KMS-11 (cell line): ENCODE measurements at regions not wholly inside any gene's neighbourhood (a gene's known extent, or its start where the extent isn't known, plus 50 kb on each side); places are given as distances from the start of the nearest gene placed in this dataset.

Experiments used
- H2AFZ ChIP-seq: fragments of 200-600 bp; sonication (generic); 2 replicates; pipeline ENCODE4 v1.6.1; 2016; ENCODE audit warnings: antibody characterized with exemption, mixed run types, low read depth
- H3K27ac ChIP-seq: fragments of 200-600 bp; sonication (generic); 2 replicates; pipeline ENCODE4 v1.6.1; 2016; ENCODE audit warnings: mild to moderate bottlenecking, mixed run types
- H3K27me3 ChIP-seq: fragments of 200-600 bp; sonication (generic); 2 replicates; pipeline ENCODE4 v1.6.1; 2017; ENCODE audit warnings: mild to moderate bottlenecking, low read depth, mixed run types, moderate library complexity; ENCODE audit not compliant: insufficient read depth
- H3K36me3 ChIP-seq: fragments of 200-600 bp; sonication (generic); 2 replicates; pipeline ENCODE4 v1.6.1; 2017; ENCODE audit warnings: mild to moderate bottlenecking, mixed run types; ENCODE audit not compliant: insufficient read depth
- H3K4me1 ChIP-seq: fragments of 200-600 bp; sonication (generic); 2 replicates; pipeline ENCODE4 v1.6.1; 2016; ENCODE audit warnings: mild to moderate bottlenecking, low read depth, mixed run types; ENCODE audit not compliant: poor library complexity, severe bottlenecking
- H3K4me2 ChIP-seq: fragments of 200-600 bp; sonication (generic); 2 replicates; pipeline ENCODE4 v1.7.0; 2016; ENCODE audit warnings: mild to moderate bottlenecking, mixed run types
- H3K4me3 ChIP-seq: fragments of 200-600 bp; sonication (generic); IDR thresholded peaks from 2 replicates; pipeline ENCODE4 v1.6.1; 2017; ENCODE audit warnings: low read depth, low read length, mixed read lengths; ENCODE audit not compliant: insufficient read depth
- H3K79me2 ChIP-seq: fragments of 200-600 bp; sonication (generic); 2 replicates; pipeline ENCODE4 v1.6.1; 2016; ENCODE audit warnings: low read depth, mixed run types; ENCODE audit not compliant: insufficient read depth
- H3K9ac ChIP-seq: fragments of 200-600 bp; sonication (generic); 2 replicates; pipeline ENCODE4 v1.6.1; 2016; ENCODE audit warnings: mild to moderate bottlenecking, mixed run types
- H4K20me1 ChIP-seq: fragments of 200-600 bp; sonication (generic); 2 replicates; pipeline ENCODE4 v1.6.1; 2016; ENCODE audit warnings: mild to moderate bottlenecking, mixed run types; ENCODE audit not compliant: insufficient read depth
- TF ChIP-seq, protein P1 (sequence below): fragments of 200-600 bp; sonication (generic); conservative IDR thresholded peaks from 2 replicates; pipeline ENCODE4 v1.6.1; 2017; ENCODE audit warnings: low read depth, mild to moderate bottlenecking, antibody characterized with exemption, low read length, moderate library complexity, mixed read lengths

DNA sequence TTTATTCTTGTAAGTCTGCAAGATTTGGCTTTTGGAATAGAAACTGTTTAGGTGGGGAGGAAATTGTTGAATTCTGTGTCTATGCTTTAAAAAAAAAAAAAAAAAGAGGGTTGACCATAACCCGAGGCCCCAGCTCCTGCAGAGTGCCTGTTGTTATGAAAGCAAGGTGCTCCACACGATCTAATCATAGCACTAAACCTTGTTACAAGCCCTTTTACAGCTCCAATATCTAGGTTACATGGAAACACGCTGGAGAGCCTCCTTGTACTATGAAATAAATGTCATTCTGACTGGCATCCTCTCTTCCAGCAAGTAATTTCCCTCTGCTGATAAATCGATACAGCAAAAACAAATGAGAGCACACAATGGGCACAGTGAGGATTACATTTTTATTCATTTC, 303.1 kb upstream of the SOX5 start:
- TF ChIP-seq, protein P1, sequence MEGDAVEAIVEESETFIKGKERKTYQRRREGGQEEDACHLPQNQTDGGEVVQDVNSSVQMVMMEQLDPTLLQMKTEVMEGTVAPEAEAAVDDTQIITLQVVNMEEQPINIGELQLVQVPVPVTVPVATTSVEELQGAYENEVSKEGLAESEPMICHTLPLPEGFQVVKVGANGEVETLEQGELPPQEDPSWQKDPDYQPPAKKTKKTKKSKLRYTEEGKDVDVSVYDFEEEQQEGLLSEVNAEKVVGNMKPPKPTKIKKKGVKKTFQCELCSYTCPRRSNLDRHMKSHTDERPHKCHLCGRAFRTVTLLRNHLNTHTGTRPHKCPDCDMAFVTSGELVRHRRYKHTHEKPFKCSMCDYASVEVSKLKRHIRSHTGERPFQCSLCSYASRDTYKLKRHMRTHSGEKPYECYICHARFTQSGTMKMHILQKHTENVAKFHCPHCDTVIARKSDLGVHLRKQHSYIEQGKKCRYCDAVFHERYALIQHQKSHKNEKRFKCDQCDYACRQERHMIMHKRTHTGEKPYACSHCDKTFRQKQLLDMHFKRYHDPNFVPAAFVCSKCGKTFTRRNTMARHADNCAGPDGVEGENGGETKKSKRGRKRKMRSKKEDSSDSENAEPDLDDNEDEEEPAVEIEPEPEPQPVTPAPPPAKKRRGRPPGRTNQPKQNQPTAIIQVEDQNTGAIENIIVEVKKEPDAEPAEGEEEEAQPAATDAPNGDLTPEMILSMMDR = no peak
- Histone ChIP-seq H3K79me2 (no peaks in the 10 kb centered on the region), H4K20me1 (no peaks in the 10 kb centered on the region), H3K9ac (no peak overlapping the region), H3K27ac (no peak overlapping the region), H3K36me3 (no peaks in the 10 kb centered on the region), H3K4me2 (no peak overlapping the region), H3K4me3 (no peak overlapping the region), H3K27me3 (no peaks in the 10 kb centered on the region), H2AFZ (no peak overlapping the region), H3K4me1 (no peaks in the 10 kb centered on the region)

DNA sequence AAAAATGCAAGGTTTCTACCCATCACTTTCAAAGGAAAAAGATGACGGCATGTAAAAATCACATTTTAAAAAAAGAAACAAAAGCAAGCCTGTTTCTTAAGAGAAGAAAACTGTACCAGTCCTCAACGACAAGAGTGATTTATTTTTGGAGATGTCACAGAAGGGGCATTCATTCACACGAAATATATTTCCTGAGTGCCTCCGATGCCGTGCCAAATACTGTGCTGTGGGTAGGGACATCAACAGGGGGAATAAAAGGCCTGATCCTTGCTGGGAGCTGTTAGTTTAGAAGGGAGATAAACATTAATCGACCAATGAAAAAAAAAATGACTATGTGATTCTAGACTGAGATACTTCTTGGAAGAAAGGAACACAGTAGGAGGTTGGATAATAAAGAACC, 297.5 kb upstream of the SOX5 start:
- H3K27me3 ChIP-seq = no peaks in the 10 kb centered on the region
- no peak overlapping the region for H2AFZ ChIP-seq
- H3K36me3 ChIP-seq = no peaks in the 10 kb centered on the region

DNA sequence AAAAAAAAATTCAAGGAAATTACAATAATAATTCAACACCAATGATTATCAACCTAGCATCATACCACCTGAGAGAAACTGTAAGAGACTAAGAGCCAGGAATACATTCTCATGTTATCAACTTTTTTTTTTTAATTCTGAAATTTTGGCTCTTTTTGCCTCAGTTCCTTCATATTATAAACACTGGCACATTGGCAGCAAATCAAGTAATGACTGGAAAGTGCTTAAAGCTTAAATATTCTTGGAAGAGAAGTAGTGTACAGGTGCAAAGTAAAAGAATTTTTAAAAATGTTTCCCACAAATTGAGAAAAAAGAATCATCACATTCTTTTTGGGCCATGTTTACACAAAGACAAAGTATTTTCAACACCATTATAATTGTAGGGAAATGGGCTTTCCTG, 296.9 kb upstream of the SOX5 start:
- Histone ChIP-seq H3K79me2 (no peaks in the 10 kb centered on the region), H3K4me2 (no peak overlapping the region), H3K9ac (no peak overlapping the region), H3K4me1 (no peaks in the 10 kb centered on the region), H3K36me3 (no peaks in the 10 kb centered on the region), H4K20me1 (no peaks in the 10 kb centered on the region), H2AFZ (no peak overlapping the region), H3K27me3 (no peaks in the 10 kb centered on the region), H3K4me3 (no peak overlapping the region), H3K27ac (no peak overlapping the region)
- TF ChIP-seq, protein P1 = no peak

More for the DNA sequence above, 297.5 kb upstream of the SOX5 start:
- Histone ChIP-seq H4K20me1 (no peaks in the 10 kb centered on the region), H3K4me1 (no peaks in the 10 kb centered on the region), H3K27ac (no peak overlapping the region), H3K9ac (no peak overlapping the region), H3K79me2 (no peaks in the 10 kb centered on the region), H3K4me3 (no peak overlapping the region), H3K4me2 (no peak overlapping the region)
- TF ChIP-seq, protein P1 = no peak

DNA sequence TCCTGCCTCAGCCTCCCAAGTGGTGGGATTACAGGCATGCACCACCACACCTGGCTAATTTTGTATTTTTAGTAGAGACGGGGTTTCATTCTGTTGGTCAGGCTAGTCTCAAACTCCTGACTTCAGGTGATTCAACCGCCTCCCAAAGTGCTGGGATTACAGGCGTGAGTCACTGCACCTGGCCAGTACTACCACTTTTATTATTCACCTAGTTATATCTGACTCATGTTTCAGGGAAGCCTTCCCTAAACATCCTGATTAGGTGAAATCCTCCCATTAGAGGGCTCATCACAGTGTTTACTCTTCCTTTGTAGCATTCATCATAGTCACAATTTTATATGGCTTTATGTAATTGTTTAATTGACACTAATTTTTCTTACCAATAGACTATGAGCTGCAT, 295.3 kb upstream of the SOX5 start:
- Histone ChIP-seq H3K4me2 (no peak overlapping the region), H4K20me1 (no peaks in the 10 kb centered on the region), H3K4me3 (no peak overlapping the region), H3K27me3 (no peaks in the 10 kb centered on the region), H3K79me2 (no peaks in the 10 kb centered on the region), H3K4me1 (no peaks in the 10 kb centered on the region), H3K9ac (no peak overlapping the region), H2AFZ (no peak overlapping the region), H3K27ac (no peak overlapping the region), H3K36me3 (no peaks in the 10 kb centered on the region)
- TF ChIP-seq, protein P1 = no peak

DNA sequence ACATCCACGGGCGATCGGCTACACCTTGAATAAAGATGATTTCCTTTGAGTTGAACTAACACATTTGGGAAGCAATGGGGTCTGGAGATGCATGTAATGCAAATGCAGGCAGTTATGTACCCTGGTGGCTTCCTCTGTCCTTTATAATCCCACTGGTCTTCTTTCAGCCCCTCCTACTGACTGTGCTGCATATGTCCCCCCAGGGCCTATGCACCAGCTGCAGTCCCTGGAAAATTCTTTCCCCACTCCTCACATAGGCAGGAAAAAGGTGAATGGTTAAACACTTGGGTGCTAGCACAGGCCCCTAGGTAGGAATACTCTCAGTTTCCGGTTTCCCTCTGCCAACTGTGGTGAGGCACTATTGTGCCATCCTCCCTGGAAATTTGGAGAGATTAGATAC, 294.8 kb upstream of the SOX5 start:
- Histone ChIP-seq H3K36me3 (no peaks in the 10 kb centered on the region), H3K27ac (no peak overlapping the region), H3K4me1 (no peaks in the 10 kb centered on the region), H2AFZ (no peak overlapping the region), H3K4me2 (no peak overlapping the region), H3K9ac (no peak overlapping the region), H3K79me2 (no peaks in the 10 kb centered on the region), H3K4me3 (no peak overlapping the region), H4K20me1 (no peaks in the 10 kb centered on the region), H3K27me3 (no peaks in the 10 kb centered on the region)
- TF ChIP-seq, protein P1 = no peak
